C4-2B (cell line): ENCODE measurements at regions not wholly inside any gene's neighbourhood (a gene's known extent, or its start where the extent isn't known, plus 50 kb on each side); places are given as distances from the start of the nearest gene placed in this dataset.

Experiments used
- CTCF ChIP-seq: fragments of 450-650 bp; conservative IDR thresholded peaks from 2 replicates; pipeline ENCODE4 v1.5.1; 2017; ENCODE audit warnings: mild to moderate bottlenecking
- ZFX ChIP-seq: fragments of 450-650 bp; IDR thresholded peaks from 2 replicates; pipeline ENCODE4 v1.6.1; 2017

GRCh38 chr15:27695726-27696125, 403.4 kb downstream of the OCA2 start:
- no peak for TF ChIP-seq CTCF
- no peak for TF ChIP-seq ZFX
